ENCODE measurements at regions not wholly inside any gene's neighbourhood (a gene's known extent, or its start where the extent isn't known, plus 50 kb on each side); places are given as distances from the start of the nearest gene placed in this dataset.

DNA sequence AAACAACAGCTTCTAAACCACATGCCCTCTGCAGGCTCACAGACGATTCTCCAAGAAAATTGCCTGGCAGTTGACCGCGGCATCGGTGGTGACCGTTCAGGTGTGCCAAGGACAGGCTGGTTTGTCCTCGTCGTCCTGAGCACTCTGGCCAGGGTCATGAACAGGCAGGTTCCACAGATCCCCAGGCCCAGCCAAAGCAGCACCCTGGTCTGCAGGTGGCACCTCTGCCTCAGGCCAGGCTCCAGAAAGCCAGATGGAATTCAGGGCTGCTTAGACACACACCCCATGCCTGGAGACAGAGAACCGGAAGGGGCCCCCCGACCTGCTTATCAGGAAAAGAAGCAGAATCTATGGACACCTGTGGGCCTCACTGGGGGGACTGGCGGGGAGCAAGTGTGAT is 338.7 kb downstream of the BRD1 start:
- no peak for DNase-seq
- no peak overlapping the region for H3K27ac Mint-ChIP-seq
- no peak for TF ChIP-seq EZH2 (IDR thresholded peaks at IDR 0.05; ENCODE audit: borderline replicate concordance, insufficient read depth, low read depth, low read length, poor library complexity, severe bottlenecking)
- TF ChIP-seq, protein P1, sequence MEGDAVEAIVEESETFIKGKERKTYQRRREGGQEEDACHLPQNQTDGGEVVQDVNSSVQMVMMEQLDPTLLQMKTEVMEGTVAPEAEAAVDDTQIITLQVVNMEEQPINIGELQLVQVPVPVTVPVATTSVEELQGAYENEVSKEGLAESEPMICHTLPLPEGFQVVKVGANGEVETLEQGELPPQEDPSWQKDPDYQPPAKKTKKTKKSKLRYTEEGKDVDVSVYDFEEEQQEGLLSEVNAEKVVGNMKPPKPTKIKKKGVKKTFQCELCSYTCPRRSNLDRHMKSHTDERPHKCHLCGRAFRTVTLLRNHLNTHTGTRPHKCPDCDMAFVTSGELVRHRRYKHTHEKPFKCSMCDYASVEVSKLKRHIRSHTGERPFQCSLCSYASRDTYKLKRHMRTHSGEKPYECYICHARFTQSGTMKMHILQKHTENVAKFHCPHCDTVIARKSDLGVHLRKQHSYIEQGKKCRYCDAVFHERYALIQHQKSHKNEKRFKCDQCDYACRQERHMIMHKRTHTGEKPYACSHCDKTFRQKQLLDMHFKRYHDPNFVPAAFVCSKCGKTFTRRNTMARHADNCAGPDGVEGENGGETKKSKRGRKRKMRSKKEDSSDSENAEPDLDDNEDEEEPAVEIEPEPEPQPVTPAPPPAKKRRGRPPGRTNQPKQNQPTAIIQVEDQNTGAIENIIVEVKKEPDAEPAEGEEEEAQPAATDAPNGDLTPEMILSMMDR (IDR thresholded peaks at IDR 0.05) = no peak
- Histone ChIP-seq H3K27me3 (replicated peaks in 1 of 4; ENCODE audit: control extremely low read depth in 1 of 4, control insufficient read depth in 3 of 4, insufficient read depth in 4 of 4, low read length in 3 of 4) (no peaks in the 10 kb centered on the region), H3K27ac (ENCODE audit: low read length in 2 of 2) (no peak overlapping the region), H2AFZ (ENCODE audit: insufficient read depth, low read depth, low read length, poor library complexity, severe bottlenecking) (no peak overlapping the region), H3K4me3 (ENCODE audit: control extremely low read depth in 1 of 5, extremely low read depth in 1 of 5, insufficient read depth in 1 of 5, low read depth in 2 of 5, low read length in 4 of 5) (no peak overlapping the region), H3K79me2 (ENCODE audit: control insufficient read depth, insufficient read depth, low read length) (no peaks in the 10 kb centered on the region), H3K9ac (ENCODE audit: low read length) (no peak overlapping the region), H4K20me1 (ENCODE audit: control insufficient read depth, insufficient read depth, low read length, poor library complexity, severe bottlenecking) (no peaks in the 10 kb centered on the region), H3K4me1 (ENCODE audit: control insufficient read depth in 2 of 2, insufficient read depth in 2 of 2, low read length in 2 of 2) (no peaks in the 10 kb centered on the region), H3K36me3 (replicated peaks in 1 of 2; ENCODE audit: control extremely low read depth in 1 of 2, control insufficient read depth in 1 of 2, extremely low read depth in 1 of 2, insufficient read depth in 2 of 2, low read length in 1 of 2) (no peaks in the 10 kb centered on the region), H3K4me2 (replicated peaks; ENCODE audit: low read depth, low read length, poor library complexity, severe bottlenecking) (no peak overlapping the region), H3K9me3 (ENCODE audit: control extremely low read depth in 1 of 3, control insufficient read depth in 2 of 3, insufficient read depth in 1 of 3, low read length in 2 of 3) (peaks cover 0 to 4% (median 0%) of the 10 kb centered on the region in 3 donors)
- intact Hi-C loops (cut with micrococcal nuclease) = no loop called here
- CTCF ChIA-PET = no interaction called here
- ATAC-seq (ENCODE audit: low read depth) = no peak
- peaks cover 5% of the 10 kb centered on the region for H3K27me3 Mint-ChIP-seq
- H3K4me3 Mint-ChIP-seq = no peak overlapping the region
- POLR2A ChIA-PET = no interaction called here
- no peaks in the 10 kb centered on the region for H3K9me3 Mint-ChIP-seq (ENCODE audit: insufficient read depth)
- no peaks in the 10 kb centered on the region for H3K4me1 Mint-ChIP-seq
- 92% methylated on average over 10 of the region's 10 CpGs for WGBS (ENCODE audit: insufficient coverage)

DNA sequence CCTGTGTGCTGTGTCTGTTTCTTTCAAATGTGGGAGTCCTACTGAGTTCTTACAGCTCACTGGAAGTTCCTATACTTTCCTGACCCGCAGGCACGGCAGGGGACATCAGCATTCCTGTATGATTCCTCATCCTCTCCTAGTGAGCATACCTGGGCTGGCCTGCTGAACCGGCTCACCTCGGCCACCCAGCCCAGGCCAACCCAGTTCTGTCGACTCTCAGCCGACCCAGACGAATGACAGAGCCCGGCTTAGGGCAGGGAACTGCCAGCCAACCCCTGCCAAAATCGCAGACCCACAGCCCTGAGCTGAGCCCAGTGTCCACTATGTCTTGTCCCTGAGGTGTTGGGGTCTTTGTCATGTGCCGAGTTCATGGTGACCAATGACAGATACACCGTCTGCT is 339.7 kb downstream of the BRD1 start:
- Histone ChIP-seq H3K4me2 (replicated peaks; ENCODE audit: low read depth, low read length, poor library complexity, severe bottlenecking) (no peak overlapping the region), H3K27me3 (replicated peaks in 1 of 4; ENCODE audit: control extremely low read depth in 1 of 4, control insufficient read depth in 3 of 4, insufficient read depth in 4 of 4, low read length in 3 of 4) (no peaks in the 10 kb centered on the region), H3K9me3 (ENCODE audit: control extremely low read depth in 1 of 3, control insufficient read depth in 2 of 3, insufficient read depth in 1 of 3, low read length in 2 of 3) (peaks cover 0 to 4% (median 0%) of the 10 kb centered on the region in 3 donors), H3K36me3 (replicated peaks in 1 of 2; ENCODE audit: control extremely low read depth in 1 of 2, control insufficient read depth in 1 of 2, extremely low read depth in 1 of 2, insufficient read depth in 2 of 2, low read length in 1 of 2) (no peaks in the 10 kb centered on the region), H2AFZ (ENCODE audit: insufficient read depth, low read depth, low read length, poor library complexity, severe bottlenecking) (no peak overlapping the region), H3K27ac (ENCODE audit: low read length in 2 of 2) (no peak overlapping the region), H3K79me2 (ENCODE audit: control insufficient read depth, insufficient read depth, low read length) (no peaks in the 10 kb centered on the region), H4K20me1 (ENCODE audit: control insufficient read depth, insufficient read depth, low read length, poor library complexity, severe bottlenecking) (no peaks in the 10 kb centered on the region), H3K4me3 (ENCODE audit: control extremely low read depth in 1 of 5, extremely low read depth in 1 of 5, insufficient read depth in 1 of 5, low read depth in 2 of 5, low read length in 4 of 5) (no peak overlapping the region), H3K4me1 (ENCODE audit: control insufficient read depth in 2 of 2, insufficient read depth in 2 of 2, low read length in 2 of 2) (no peaks in the 10 kb centered on the region), H3K9ac (ENCODE audit: low read length) (no peak overlapping the region)
- no peak for TF ChIP-seq EZH2 (IDR thresholded peaks at IDR 0.05; ENCODE audit: borderline replicate concordance, insufficient read depth, low read depth, low read length, poor library complexity, severe bottlenecking)
- TF ChIP-seq, protein P1 (IDR thresholded peaks at IDR 0.05) = no peak
- H3K27me3 Mint-ChIP-seq = peaks cover 5% of the 10 kb centered on the region
- ATAC-seq (ENCODE audit: low read depth) = no peak
- ChIA-PET POLR2A (no interaction called here), CTCF (no interaction called here)
- no peaks in the 10 kb centered on the region for H3K4me1 Mint-ChIP-seq
- WGBS (ENCODE audit: insufficient coverage) = 72% methylated on average over 9 of the region's 11 CpGs
- no peak overlapping the region for H3K27ac Mint-ChIP-seq
- H3K4me3 Mint-ChIP-seq = no peak overlapping the region
- no peak for DNase-seq
- intact Hi-C loops (cut with micrococcal nuclease) = no loop called here
- no peaks in the 10 kb centered on the region for H3K9me3 Mint-ChIP-seq (ENCODE audit: insufficient read depth)
